IPS DF 6.9 (cell line): ENCODE measurements at regions not wholly inside any gene's neighbourhood (a gene's known extent, or its start where the extent isn't known, plus 50 kb on each side); places are given as distances from the start of the nearest gene placed in this dataset.

Source experiments
- DNase-seq: peaks from one replicate; pipeline ENCODE4 v3.0.0-alpha.2; 2013; ENCODE audit warnings: low read depth, low spot score
- H3K27ac ChIP-seq: one replicate; pipeline ENCODE4 v1.5.1; 2013; ENCODE audit warnings: low read length, control low read depth
- H3K27me3 ChIP-seq: 2 replicates; pipeline ENCODE4 v1.6.1; 2013; ENCODE audit warnings: mild to moderate bottlenecking, low read length; ENCODE audit not compliant: control insufficient read depth, insufficient read depth
- H3K36me3 ChIP-seq: 2 replicates; pipeline ENCODE4 v1.6.1; 2013; ENCODE audit warnings: low read length; ENCODE audit not compliant: control insufficient read depth, insufficient read depth
- H3K4me1 ChIP-seq: 2 replicates; pipeline ENCODE4 v1.6.1; 2013; ENCODE audit warnings: low read length; ENCODE audit not compliant: control insufficient read depth, insufficient read depth
- H3K4me3 ChIP-seq: 2 replicates; pipeline ENCODE4 v1.5.1; 2013; ENCODE audit warnings: mild to moderate bottlenecking, low read length
- H3K9me3 ChIP-seq: 2 replicates; pipeline ENCODE4 v1.6.1; 2013; ENCODE audit warnings: low read length, inconsistent platforms; ENCODE audit not compliant: control insufficient read depth, insufficient read depth
- WGBS: extraction: QIAGEN DNeasy Blood & Tissue Kit; methylation state at CpG from one replicate; pipeline ENCODE4 v1.1.7; 2013; ENCODE audit warnings: mixed read lengths, missing lambda C conversion rate; ENCODE audit not compliant: insufficient read length, insufficient coverage; 5-methylcytosine and 5-hydroxymethylcytosine counted together

GRCh38 chr10:21280037-21280436 lies 245.4 kb downstream of the SKIDA1 start:
- no peak for DNase-seq
- no CpG with 5 or more reads among the region's 5 CpGs for WGBS
- Histone ChIP-seq H3K27ac (no peak overlapping the region), H3K4me1 (peaks cover 6% of the 10 kb centered on the region; the same call in 1 of the 2 replicates), H3K9me3 (no peaks in the 10 kb centered on the region), H3K4me3 (no peak overlapping the region), H3K27me3 (no peaks in the 10 kb centered on the region), H3K36me3 (no peaks in the 10 kb centered on the region)

DNA sequence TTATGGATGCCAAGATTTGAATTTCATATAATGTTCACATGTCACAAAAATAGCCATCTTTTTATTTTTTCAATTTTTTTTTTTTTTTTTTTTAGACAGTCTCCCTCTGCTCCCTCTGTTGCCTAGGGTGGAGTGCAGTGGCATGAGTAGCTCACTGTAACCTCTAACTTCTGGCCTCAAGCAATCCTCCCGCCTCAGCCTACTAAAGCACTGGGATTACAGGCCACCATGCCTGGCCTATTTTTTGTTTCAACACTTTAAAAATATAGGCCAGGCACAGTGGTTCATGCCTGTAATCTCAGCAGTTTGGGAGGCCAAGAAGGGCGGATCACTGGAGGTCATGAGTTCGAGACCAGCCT lies 246.3 kb downstream of the SKIDA1 start:
- Histone ChIP-seq H3K27me3 (no peaks in the 10 kb centered on the region), H3K9me3 (no peaks in the 10 kb centered on the region), H3K36me3 (no peaks in the 10 kb centered on the region), H3K27ac (no peak overlapping the region), H3K4me3 (no peak overlapping the region), H3K4me1 (peaks cover 5% of the 10 kb centered on the region; the same call in 1 of the 2 replicates)
- no CpG with 5 or more reads among the region's 3 CpGs for WGBS
- DNase-seq = no peak

GRCh38 chr10:21278491-21279216 lies 246.8 kb downstream of the SKIDA1 start:
- no peaks in the 10 kb centered on the region for H3K36me3 ChIP-seq
- DNase-seq = peak; percentile 94
- H3K9me3 ChIP-seq = no peaks in the 10 kb centered on the region
- WGBS = no CpG with 5 or more reads among the region's 8 CpGs
- no peak overlapping the region for H3K4me3 ChIP-seq
- peaks cover 4% of the 10 kb centered on the region; the same call in 1 of the 2 replicates for H3K4me1 ChIP-seq
- no peak overlapping the region for H3K27ac ChIP-seq
- H3K27me3 ChIP-seq = no peaks in the 10 kb centered on the region

DNA sequence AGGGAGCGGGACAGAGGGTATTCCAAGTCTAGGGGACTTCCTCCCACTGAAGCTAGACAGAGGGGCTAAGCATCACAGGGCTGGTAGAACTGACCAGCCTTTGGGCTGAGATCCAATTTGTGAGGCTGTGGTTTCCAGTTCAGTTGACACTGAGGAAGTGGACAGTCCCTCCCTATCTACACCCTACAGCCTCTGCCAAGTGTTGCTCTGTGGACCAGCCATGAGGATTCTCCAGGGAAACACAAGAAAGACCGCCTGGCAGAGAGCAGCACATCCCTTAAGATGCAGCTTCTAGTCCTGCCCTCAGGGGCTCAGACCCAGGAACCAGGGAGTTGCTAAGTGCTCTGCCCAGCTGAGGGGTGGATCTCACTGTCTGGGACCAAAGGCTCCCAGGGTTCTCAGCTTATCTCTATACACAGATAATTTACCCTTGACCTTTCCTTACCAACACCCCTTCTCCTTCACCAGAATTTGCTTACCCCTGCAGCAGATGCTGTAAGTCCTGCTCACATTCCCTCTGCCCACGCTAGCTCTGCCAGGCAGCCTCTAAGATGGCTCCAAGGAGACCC lies 252.0 kb downstream of the SKIDA1 start:
- no peaks in the 10 kb centered on the region for H3K4me1 ChIP-seq
- no peak overlapping the region for H3K27ac ChIP-seq
- no peaks in the 10 kb centered on the region for H3K27me3 ChIP-seq
- no peaks in the 10 kb centered on the region for H3K36me3 ChIP-seq
- DNase-seq = no peak
- no CpG with 5 or more reads among the region's 3 CpGs for WGBS
- H3K4me3 ChIP-seq = no peak overlapping the region
- H3K9me3 ChIP-seq = no peaks in the 10 kb centered on the region

DNA sequence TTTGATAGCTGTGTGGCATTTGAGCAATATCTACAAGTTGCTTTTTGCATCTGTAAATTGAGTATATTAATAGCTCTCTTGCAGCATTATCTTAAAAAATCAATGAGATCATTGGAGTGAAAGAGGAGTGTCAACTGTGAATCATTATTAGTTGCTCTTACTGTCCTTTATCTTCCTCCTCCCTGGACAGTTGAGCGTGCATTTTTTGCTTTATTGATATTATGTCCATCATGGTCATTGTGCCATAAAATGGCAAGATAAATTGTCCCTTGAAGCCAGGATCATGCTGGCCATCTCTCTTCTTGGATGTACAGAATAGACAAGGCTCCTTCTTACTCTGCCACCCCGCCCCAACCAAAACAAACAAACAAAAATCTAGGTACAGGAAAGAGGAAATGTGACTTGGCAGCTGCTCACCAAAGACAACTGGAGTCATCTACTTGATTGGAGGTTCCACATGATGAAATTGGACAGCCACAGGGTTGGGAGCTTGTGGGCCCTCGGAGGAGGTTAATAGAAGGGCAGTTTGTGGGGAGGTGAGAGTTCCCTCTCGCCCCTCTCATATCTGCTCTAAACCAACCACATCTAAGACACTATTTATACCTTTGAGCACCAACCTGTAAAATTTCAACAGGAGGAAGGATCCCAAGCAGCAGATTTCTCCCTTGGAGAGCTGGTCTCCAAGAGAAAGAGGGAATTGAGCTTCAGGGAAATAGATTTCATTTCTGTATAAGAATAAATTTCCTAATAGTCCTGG lies 252.7 kb downstream of the SKIDA1 start:
- Histone ChIP-seq H3K9me3 (no peaks in the 10 kb centered on the region), H3K4me1 (no peaks in the 10 kb centered on the region), H3K4me3 (no peak overlapping the region), H3K27ac (no peak overlapping the region), H3K36me3 (no peaks in the 10 kb centered on the region), H3K27me3 (no peaks in the 10 kb centered on the region)
- DNase-seq = no peak
- WGBS = no CpG with 5 or more reads among the region's 4 CpGs

GRCh38 chr10:21270976-21271375 lies 254.5 kb downstream of the SKIDA1 start:
- no peak overlapping the region for H3K4me3 ChIP-seq
- no peak overlapping the region for H3K27ac ChIP-seq
- H3K27me3 ChIP-seq = no peaks in the 10 kb centered on the region
- DNase-seq = no peak
- WGBS = no CpG with 5 or more reads among the region's 3 CpGs
- H3K9me3 ChIP-seq = no peaks in the 10 kb centered on the region
- no peaks in the 10 kb centered on the region for H3K4me1 ChIP-seq
- no peaks in the 10 kb centered on the region for H3K36me3 ChIP-seq

DNA sequence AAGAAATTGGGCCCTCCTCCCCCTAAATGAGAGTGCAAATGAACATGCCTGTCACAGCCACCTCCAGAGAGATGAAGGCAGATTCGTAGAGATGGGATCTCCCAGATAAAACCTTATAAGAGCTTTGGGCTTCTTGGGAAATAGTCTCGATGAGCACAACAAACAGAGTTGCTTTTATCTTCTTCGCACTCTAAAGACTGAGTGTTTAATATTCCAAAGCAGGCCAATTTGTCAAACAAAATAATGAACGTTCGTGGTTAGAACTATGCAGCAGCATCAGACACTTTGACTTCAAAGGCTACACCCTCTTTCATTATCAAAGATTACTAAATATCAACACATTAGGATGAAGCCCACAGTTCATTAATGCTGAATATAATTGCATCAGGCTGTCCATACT lies 256.2 kb downstream of the SKIDA1 start:
- H3K36me3 ChIP-seq = no peaks in the 10 kb centered on the region
- H3K9me3 ChIP-seq = no peaks in the 10 kb centered on the region
- no peaks in the 10 kb centered on the region for H3K27me3 ChIP-seq
- H3K27ac ChIP-seq = no peak overlapping the region
- WGBS = no CpG with 5 or more reads among the region's 5 CpGs
- no peak for DNase-seq
- H3K4me3 ChIP-seq = no peak overlapping the region
- no peaks in the 10 kb centered on the region for H3K4me1 ChIP-seq

DNA sequence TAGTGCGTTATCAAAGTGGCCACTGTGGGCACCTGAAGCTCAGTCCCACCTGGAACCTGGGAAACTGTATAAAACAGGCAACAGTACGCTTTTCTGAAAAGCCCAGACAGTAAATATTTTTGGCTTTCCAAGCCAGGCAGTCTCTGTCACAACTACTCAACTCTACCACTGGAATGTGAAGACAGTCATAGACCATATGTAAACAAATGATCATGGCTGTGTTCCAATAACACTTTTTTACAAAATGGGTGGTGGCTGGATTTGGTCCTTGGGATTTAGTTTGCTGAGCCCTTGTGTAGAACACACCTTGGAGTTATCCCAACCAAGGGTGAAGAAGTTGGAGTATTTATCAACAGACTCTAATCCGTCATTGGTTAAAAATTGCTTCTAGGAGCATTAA lies 259.9 kb downstream of the SKIDA1 start:
- no peak overlapping the region for H3K4me3 ChIP-seq
- DNase-seq = no peak
- H3K27ac ChIP-seq = no peak overlapping the region
- H3K9me3 ChIP-seq = no peaks in the 10 kb centered on the region
- no peaks in the 10 kb centered on the region for H3K27me3 ChIP-seq
- WGBS = no CpG with 5 or more reads among the region's 3 CpGs
- H3K36me3 ChIP-seq = no peaks in the 10 kb centered on the region
- H3K4me1 ChIP-seq = 0 out of 2 replicates have a peak, but pooled peaks cover 1% of the 10 kb centered on the region

DNA sequence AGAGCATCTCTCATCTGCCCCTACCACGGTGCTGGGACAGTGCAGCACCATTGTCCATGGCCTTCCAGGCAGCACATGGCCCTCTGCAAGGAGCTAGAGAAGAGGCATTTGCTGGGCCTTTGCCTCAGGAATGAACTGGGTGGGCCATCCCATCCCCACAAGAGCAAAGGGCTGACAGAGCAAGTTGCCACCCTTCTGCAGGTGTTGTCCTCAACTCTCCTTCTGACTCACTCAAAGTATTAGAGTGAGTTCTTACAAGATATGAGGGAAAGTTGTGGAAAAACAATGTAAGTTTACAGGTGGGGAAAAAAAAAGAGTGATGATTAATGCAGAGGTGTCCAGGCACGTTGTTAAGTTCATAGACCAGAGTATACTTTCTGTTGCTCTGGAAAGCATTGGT lies 261.2 kb downstream of the SKIDA1 start:
- Histone ChIP-seq H3K36me3 (no peaks in the 10 kb centered on the region), H3K9me3 (no peaks in the 10 kb centered on the region), H3K27ac (no peak overlapping the region), H3K4me3 (no peak overlapping the region), H3K4me1 (0 out of 2 replicates have a peak, but pooled peaks cover 1% of the 10 kb centered on the region), H3K27me3 (no peaks in the 10 kb centered on the region)
- no CpG with 5 or more reads among the region's 2 CpGs for WGBS
- no peak for DNase-seq

GRCh38 chr10:21263839-21264238 lies 261.6 kb downstream of the SKIDA1 start:
- no peak for DNase-seq
- 0 out of 2 replicates have a peak, but pooled peaks cover 1% of the 10 kb centered on the region for H3K4me1 ChIP-seq
- no peaks in the 10 kb centered on the region for H3K9me3 ChIP-seq
- no CpG with 5 or more reads among the region's 3 CpGs for WGBS
- H3K36me3 ChIP-seq = no peaks in the 10 kb centered on the region
- no peak overlapping the region for H3K4me3 ChIP-seq
- no peak overlapping the region for H3K27ac ChIP-seq
- no peaks in the 10 kb centered on the region for H3K27me3 ChIP-seq
